GM23338 (cell line): ENCODE measurements at regions not wholly inside any gene's neighbourhood (a gene's known extent, or its start where the extent isn't known, plus 50 kb on each side); places are given as distances from the start of the nearest gene placed in this dataset.

ENCODE experiments used
- ATAC-seq: fragments of 200-7000 bp; cut with Tn5 transposase; 3 replicates; pipeline ENCODE4 v1.9.1; 2020
- DNase-seq: peaks from one replicate; pipeline ENCODE4 v3.0.0-alpha.2; 2015; ENCODE audit warnings: low spot score
- H2AFZ ChIP-seq: fragments of 200-600 bp; sonication (generic); 2 replicates; pipeline ENCODE4 v1.8.0; 2016; ENCODE audit warnings: antibody characterized with exemption, mild to moderate bottlenecking, moderate library complexity
- H3F3A ChIP-seq: fragments of 200-600 bp; sonication (generic); replicated peaks from 2 replicates; pipeline ENCODE4 v1.8.0; 2017; ENCODE audit warnings: antibody characterized with exemption, mixed run types, low read depth
- H3K27ac ChIP-seq: fragments of 200-600 bp; sonication (generic); 2 replicates; pipeline ENCODE4 v1.6.1; 2016; ENCODE audit warnings: low read depth
- H3K27me3 ChIP-seq: fragments of 200-600 bp; sonication (generic); 2 replicates; pipeline ENCODE4 v1.8.0; 2016; ENCODE audit warnings: mild to moderate bottlenecking, mixed run types, moderate library complexity; ENCODE audit not compliant: insufficient read depth
- H3K36me3 ChIP-seq: fragments of 200-600 bp; sonication (generic); 2 replicates; pipeline ENCODE4 v1.8.0; 2016; ENCODE audit warnings: mild to moderate bottlenecking; ENCODE audit not compliant: insufficient read depth
- H3K4me1 ChIP-seq: fragments of 200-600 bp; sonication (generic); 2 replicates; pipeline ENCODE4 v1.8.0; 2016; ENCODE audit warnings: mild to moderate bottlenecking, moderate library complexity; ENCODE audit not compliant: insufficient read depth
- H3K4me2 ChIP-seq: fragments of 200-600 bp; sonication (generic); 2 replicates; pipeline ENCODE4 v1.7.1; 2017; ENCODE audit warnings: mixed run types
- H3K4me3 ChIP-seq: fragments of 200-600 bp; sonication (generic); 2 replicates; pipeline ENCODE4 v1.6.1; 2016; ENCODE audit warnings: mixed run types
- H3K79me2 ChIP-seq: fragments of 200-600 bp; sonication (generic); replicated peaks from 2 replicates; pipeline ENCODE4 v1.8.0; 2017; ENCODE audit warnings: mild to moderate bottlenecking; ENCODE audit not compliant: insufficient read depth
- H3K9me2 ChIP-seq: fragments of 200-600 bp; sonication (generic); 2 replicates; pipeline ENCODE4 v1.8.0; 2017; ENCODE audit not compliant: insufficient read depth
- H4K20me1 ChIP-seq: fragments of 200-600 bp; sonication (generic); replicated peaks from 2 replicates; pipeline ENCODE4 v1.8.0; 2017; ENCODE audit warnings: mild to moderate bottlenecking; ENCODE audit not compliant: insufficient read depth
- H3K27ac Mint-ChIP-seq: 2 replicates; pipeline ENCODE4 v1.8.0; 2020; ENCODE audit warnings: inconsistent platforms, mild to moderate bottlenecking, moderate library complexity, mixed read lengths
- H3K27me3 Mint-ChIP-seq: 3 replicates; pipeline ENCODE4 v1.8.0; 2022; ENCODE audit warnings: low read depth, mild to moderate bottlenecking, moderate library complexity, mixed read lengths, inconsistent platforms; ENCODE audit not compliant: insufficient read depth, poor library complexity
- H3K36me3 Mint-ChIP-seq: 3 replicates; pipeline ENCODE4 v1.8.0; 2021; ENCODE audit warnings: low read depth, mild to moderate bottlenecking, inconsistent platforms, moderate library complexity, mixed read lengths
- H3K4me1 Mint-ChIP-seq: 3 replicates; pipeline ENCODE4 v1.8.0; 2020; ENCODE audit warnings: mild to moderate bottlenecking, inconsistent platforms, mixed read lengths
- H3K4me3 Mint-ChIP-seq: 3 replicates; pipeline ENCODE4 v1.8.0; 2021; ENCODE audit warnings: moderate library complexity, mild to moderate bottlenecking, inconsistent platforms, mixed read lengths
- H3K9me3 Mint-ChIP-seq: 3 replicates; pipeline ENCODE4 v1.8.0; 2020; ENCODE audit warnings: moderate library complexity, mild to moderate bottlenecking, inconsistent platforms, mixed read lengths
- CREB1 ChIP-seq: fragments of 250-450 bp; sonication (Bioruptor Pico); IDR thresholded peaks from 2 replicates; pipeline ENCODE4 v1.5.0; 2020; ENCODE audit warnings: low read depth, mild to moderate bottlenecking, moderate library complexity
- CTCF ChIP-seq, 2 experiments: fragments of 200-600 bp in 1 of 2; sonication (generic) in 1 of 2; conservative IDR thresholded peaks; 2 replicates each; pipeline versions ENCODE4 v1.5.1 to v1.6.1; 2016 to 2017; ENCODE audit warnings: antibody characterized with exemption in 2 of 2, low read depth in 2 of 2, mild to moderate bottlenecking in 2 of 2, moderate library complexity in 1 of 2
- EZH2phosphoT487 ChIP-seq: fragments of 200-600 bp; sonication (generic); IDR thresholded peaks from one replicate; pipeline ENCODE4 v1.8.1; 2018; ENCODE audit warnings: antibody characterized with exemption; ENCODE audit not compliant: unreplicated experiment
- JUNB ChIP-seq: IDR thresholded peaks from one replicate; pipeline ENCODE4 v1.6.1; 2016; ENCODE audit warnings: antibody characterized with exemption; ENCODE audit not compliant: unreplicated experiment
- POLR2AphosphoS5 ChIP-seq: IDR thresholded peaks from 2 replicates; pipeline ENCODE4 v1.6.1; 2016; ENCODE audit warnings: antibody characterized with exemption, low read depth
- REST ChIP-seq: IDR thresholded peaks from one replicate; pipeline ENCODE4 v1.6.1; 2018; ENCODE audit warnings: antibody characterized with exemption; ENCODE audit not compliant: unreplicated experiment
- STAT1 ChIP-seq: IDR thresholded peaks from one replicate; pipeline ENCODE4 v1.6.1; 2016; ENCODE audit warnings: antibody characterized with exemption; ENCODE audit not compliant: unreplicated experiment
- ZNF114 ChIP-seq: fragments of 250-450 bp; sonication (Bioruptor Pico); IDR thresholded peaks from 2 replicates; pipeline ENCODE4 v1.5.0; 2020; ENCODE audit warnings: mild to moderate bottlenecking, moderate library complexity
- ZNF331 ChIP-seq: fragments of 250-450 bp; sonication (Bioruptor Pico); IDR thresholded peaks from 2 replicates; pipeline ENCODE4 v1.5.0; 2020; ENCODE audit warnings: low read depth, mild to moderate bottlenecking, moderate library complexity
- TF ChIP-seq, protein P1 (sequence below): fragments of 250-450 bp; sonication (Bioruptor Pico); IDR thresholded peaks from 2 replicates; pipeline ENCODE4 v1.5.0; 2020; ENCODE audit warnings: mild to moderate bottlenecking, moderate library complexity

GRCh38 chr9:115249488-115249887, 131.5 kb upstream of the TNC start:
- H3K4me3 Mint-ChIP-seq, result no peak overlapping the region
- H3K36me3 Mint-ChIP-seq, result no peaks in the 10 kb centered on the region; the same call in 2 of the 3 replicates
- H3K4me1 Mint-ChIP-seq, result no peaks in the 10 kb centered on the region; the same call in 1 of the 3 replicates
- no peak for TF ChIP-seq CREB1 (CRISPR knock-in tag)
- no peak for TF ChIP-seq ZNF114 (CRISPR knock-in tag)
- TF ChIP-seq REST, result no peak
- no peaks in the 10 kb centered on the region for H3K27me3 Mint-ChIP-seq
- H3K4me1 ChIP-seq, result no peaks in the 10 kb centered on the region
- peaks cover 12% of the 10 kb centered on the region; the same call in 1 of the 2 replicates for H3K9me2 ChIP-seq
- no peak overlapping the region for H2AFZ ChIP-seq
- no peak overlapping the region for H3K27ac ChIP-seq
- H4K20me1 ChIP-seq, result no peaks in the 10 kb centered on the region
- no peak overlapping the region for H3K27ac Mint-ChIP-seq
- DNase-seq, result no peak
- no peak overlapping the region for H3K4me3 ChIP-seq
- H3K36me3 ChIP-seq, result peaks cover 6% of the 10 kb centered on the region; the same call in 1 of the 2 replicates
- no peaks in the 10 kb centered on the region for H3F3A ChIP-seq
- no peaks in the 10 kb centered on the region for H3K27me3 ChIP-seq
- no peak overlapping the region for H3K4me2 ChIP-seq
- H3K9me3 Mint-ChIP-seq, result peaks cover 4% of the 10 kb centered on the region; the same call in 2 of the 3 replicates
- ATAC-seq, result no peak
- H3K79me2 ChIP-seq, result no peaks in the 10 kb centered on the region

GRCh38 chr9:115250621-115251032, 132.7 kb upstream of the TNC start:
- Histone ChIP-seq H3K4me1 (no peaks in the 10 kb centered on the region), H3K36me3 (peaks cover 6% of the 10 kb centered on the region; the same call in 1 of the 2 replicates), H3K4me3 (no peak overlapping the region), H4K20me1 (no peaks in the 10 kb centered on the region), H3K4me2 (no peak overlapping the region), H3K27me3 (no peaks in the 10 kb centered on the region), H3K9me2 (peaks cover 12% of the 10 kb centered on the region; the same call in 1 of the 2 replicates), H3K79me2 (no peaks in the 10 kb centered on the region), H3F3A (no peaks in the 10 kb centered on the region), H3K27ac (no peak overlapping the region), H2AFZ (no peak overlapping the region)
- Mint-ChIP-seq H3K4me1 (no peaks in the 10 kb centered on the region; the same call in 1 of the 3 replicates), H3K4me3 (no peak overlapping the region), H3K27me3 (no peaks in the 10 kb centered on the region), H3K9me3 (peaks cover 4% of the 10 kb centered on the region; the same call in 2 of the 3 replicates), H3K36me3 (no peaks in the 10 kb centered on the region; the same call in 2 of the 3 replicates), H3K27ac (no peak overlapping the region)
- peak; percentile 48 for DNase-seq
- no peak for ATAC-seq
- no peak for TF ChIP-seq CTCF (conservative IDR thresholded peaks at IDR 0.05; ENCODE audit: low read depth in 2 of 2)
- no peak for TF ChIP-seq ZNF331 (CRISPR knock-in tag)
- no peak for TF ChIP-seq POLR2AphosphoS5
- TF ChIP-seq STAT1, result no peak
- no peak for TF ChIP-seq JUNB
- TF ChIP-seq EZH2phosphoT487, result no peak
- no peak for TF ChIP-seq CREB1 (CRISPR knock-in tag)
- TF ChIP-seq, protein P1, sequence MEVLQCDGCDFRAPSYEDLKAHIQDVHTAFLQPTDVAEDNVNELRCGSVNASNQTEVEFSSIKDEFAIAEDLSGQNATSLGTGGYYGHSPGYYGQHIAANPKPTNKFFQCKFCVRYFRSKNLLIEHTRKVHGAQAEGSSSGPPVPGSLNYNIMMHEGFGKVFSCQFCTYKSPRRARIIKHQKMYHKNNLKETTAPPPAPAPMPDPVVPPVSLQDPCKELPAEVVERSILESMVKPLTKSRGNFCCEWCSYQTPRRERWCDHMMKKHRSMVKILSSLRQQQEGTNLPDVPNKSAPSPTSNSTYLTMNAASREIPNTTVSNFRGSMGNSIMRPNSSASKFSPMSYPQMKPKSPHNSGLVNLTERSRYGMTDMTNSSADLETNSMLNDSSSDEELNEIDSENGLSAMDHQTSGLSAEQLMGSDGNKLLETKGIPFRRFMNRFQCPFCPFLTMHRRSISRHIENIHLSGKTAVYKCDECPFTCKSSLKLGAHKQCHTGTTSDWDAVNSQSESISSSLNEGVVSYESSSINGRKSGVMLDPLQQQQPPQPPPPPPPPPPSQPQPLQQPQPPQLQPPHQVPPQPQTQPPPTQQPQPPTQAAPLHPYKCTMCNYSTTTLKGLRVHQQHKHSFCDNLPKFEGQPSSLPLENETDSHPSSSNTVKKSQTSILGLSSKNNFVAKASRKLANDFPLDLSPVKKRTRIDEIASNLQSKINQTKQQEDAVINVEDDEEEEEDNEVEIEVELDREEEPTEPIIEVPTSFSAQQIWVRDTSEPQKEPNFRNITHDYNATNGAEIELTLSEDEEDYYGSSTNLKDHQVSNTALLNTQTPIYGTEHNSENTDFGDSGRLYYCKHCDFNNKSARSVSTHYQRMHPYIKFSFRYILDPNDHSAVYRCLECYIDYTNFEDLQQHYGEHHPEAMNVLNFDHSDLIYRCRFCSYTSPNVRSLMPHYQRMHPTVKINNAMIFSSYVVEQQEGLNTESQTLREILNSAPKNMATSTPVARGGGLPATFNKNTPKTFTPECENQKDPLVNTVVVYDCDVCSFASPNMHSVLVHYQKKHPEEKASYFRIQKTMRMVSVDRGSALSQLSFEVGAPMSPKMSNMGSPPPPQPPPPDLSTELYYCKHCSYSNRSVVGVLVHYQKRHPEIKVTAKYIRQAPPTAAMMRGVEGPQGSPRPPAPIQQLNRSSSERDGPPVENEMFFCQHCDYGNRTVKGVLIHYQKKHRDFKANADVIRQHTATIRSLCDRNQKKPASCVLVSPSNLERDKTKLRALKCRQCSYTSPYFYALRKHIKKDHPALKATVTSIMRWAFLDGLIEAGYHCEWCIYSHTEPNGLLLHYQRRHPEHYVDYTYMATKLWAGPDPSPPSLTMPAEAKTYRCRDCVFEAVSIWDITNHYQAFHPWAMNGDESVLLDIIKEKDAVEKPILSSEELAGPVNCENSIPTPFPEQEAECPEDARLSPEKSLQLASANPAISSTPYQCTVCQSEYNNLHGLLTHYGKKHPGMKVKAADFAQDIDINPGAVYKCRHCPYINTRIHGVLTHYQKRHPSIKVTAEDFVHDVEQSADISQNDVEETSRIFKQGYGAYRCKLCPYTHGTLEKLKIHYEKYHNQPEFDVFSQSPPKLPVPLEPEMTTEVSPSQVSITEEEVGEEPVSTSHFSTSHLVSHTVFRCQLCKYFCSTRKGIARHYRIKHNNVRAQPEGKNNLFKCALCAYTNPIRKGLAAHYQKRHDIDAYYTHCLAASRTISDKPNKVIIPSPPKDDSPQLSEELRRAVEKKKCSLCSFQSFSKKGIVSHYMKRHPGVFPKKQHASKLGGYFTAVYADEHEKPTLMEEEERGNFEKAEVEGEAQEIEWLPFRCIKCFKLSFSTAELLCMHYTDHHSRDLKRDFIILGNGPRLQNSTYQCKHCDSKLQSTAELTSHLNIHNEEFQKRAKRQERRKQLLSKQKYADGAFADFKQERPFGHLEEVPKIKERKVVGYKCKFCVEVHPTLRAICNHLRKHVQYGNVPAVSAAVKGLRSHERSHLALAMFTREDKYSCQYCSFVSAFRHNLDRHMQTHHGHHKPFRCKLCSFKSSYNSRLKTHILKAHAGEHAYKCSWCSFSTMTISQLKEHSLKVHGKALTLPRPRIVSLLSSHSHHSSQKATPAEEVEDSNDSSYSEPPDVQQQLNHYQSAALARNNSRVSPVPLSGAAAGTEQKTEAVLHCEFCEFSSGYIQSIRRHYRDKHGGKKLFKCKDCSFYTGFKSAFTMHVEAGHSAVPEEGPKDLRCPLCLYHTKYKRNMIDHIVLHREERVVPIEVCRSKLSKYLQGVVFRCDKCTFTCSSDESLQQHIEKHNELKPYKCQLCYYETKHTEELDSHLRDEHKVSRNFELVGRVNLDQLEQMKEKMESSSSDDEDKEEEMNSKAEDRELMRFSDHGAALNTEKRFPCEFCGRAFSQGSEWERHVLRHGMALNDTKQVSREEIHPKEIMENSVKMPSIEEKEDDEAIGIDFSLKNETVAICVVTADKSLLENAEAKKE, result no peak
